EL (cell line): ENCODE measurements at regions not wholly inside any gene's neighbourhood (a gene's known extent, or its start where the extent isn't known, plus 50 kb on each side); places are given as distances from the start of the nearest gene placed in this dataset.
"Not testable (repeated sequence)": the region's sequence is repeated elsewhere in the genome, so short reads cannot be mapped to it uniquely, and the experiment has no call there.

ENCODE experiments used
- DNase-seq: peaks from one replicate; pipeline ENCODE4 v3.0.0-alpha.2; 2016

- DNase-seq: no peak
Observed at GRCh38 chrX:830532-830931, 199.9 kb downstream of the SHOX start.

- no peak for DNase-seq
Observed at GRCh38 chrX:829145-829544, 198.6 kb downstream of the SHOX start.

GRCh38 chrX:828411-828959 lies 197.9 kb downstream of the SHOX start:
- DNase-seq: peak; percentile 82

- DNase-seq: peak; percentile 70
Observed at GRCh38 chrX:826448-826847, 195.9 kb downstream of the SHOX start.

GRCh38 chrX:825991-826390 lies 195.4 kb downstream of the SHOX start:
- DNase-seq: peak; percentile 90

- DNase-seq: not testable (repeated sequence)
Observed at GRCh38 chrX:823073-823472, 192.5 kb downstream of the SHOX start.

- no peak for DNase-seq
Observed at GRCh38 chrX:821327-822107, 190.9 kb downstream of the SHOX start.

- DNase-seq: no peak
Observed at GRCh38 chrX:819684-820083, 189.1 kb downstream of the SHOX start.

- no peak for DNase-seq
Observed at GRCh38 chrX:817759-818300, 187.2 kb downstream of the SHOX start.

- not testable (repeated sequence) for DNase-seq
Observed at GRCh38 chrX:817147-817546, 186.6 kb downstream of the SHOX start.

GRCh38 chrX:816411-816810 lies 185.8 kb downstream of the SHOX start:
- no peak for DNase-seq

GRCh38 chrX:810186-810585 lies 179.6 kb downstream of the SHOX start:
- DNase-seq: no peak

GRCh38 chrX:809081-809480 lies 178.5 kb downstream of the SHOX start:
- DNase-seq: no peak

- no peak for DNase-seq
Observed at GRCh38 chrX:806586-806985, 176.0 kb downstream of the SHOX start.

GRCh38 chrX:805988-806387 lies 175.4 kb downstream of the SHOX start:
- DNase-seq: no peak

GRCh38 chrX:805103-805670 lies 174.6 kb downstream of the SHOX start:
- no peak for DNase-seq

GRCh38 chrX:802846-803245 lies 172.3 kb downstream of the SHOX start:
- DNase-seq: no peak

GRCh38 chrX:799808-800207 lies 169.2 kb downstream of the SHOX start:
- no peak for DNase-seq

- DNase-seq: no peak
Observed at GRCh38 chrX:794311-794710, 163.7 kb downstream of the SHOX start.

GRCh38 chrX:793216-793770 lies 162.7 kb downstream of the SHOX start:
- DNase-seq: no peak

- no peak for DNase-seq
Observed at GRCh38 chrX:791479-792034, 161.0 kb downstream of the SHOX start.

GRCh38 chrX:790783-791360 lies 160.3 kb downstream of the SHOX start:
- no peak for DNase-seq

- DNase-seq: no peak
Observed at GRCh38 chrX:790041-790506, 159.5 kb downstream of the SHOX start.
